ENCODE measurements at regions not wholly inside any gene's neighbourhood (a gene's known extent, or its start where the extent isn't known, plus 50 kb on each side); places are given as distances from the start of the nearest gene placed in this dataset.
"Not testable (repeated sequence)": the region's sequence is repeated elsewhere in the genome, so short reads cannot be mapped to it uniquely, and the experiment has no call there.

GRCh38 chr5:173667702-173668101 lies 51.3 kb upstream of the BOD1 start:
- DNase-seq (ENCODE audit: low read depth): no peak

DNA sequence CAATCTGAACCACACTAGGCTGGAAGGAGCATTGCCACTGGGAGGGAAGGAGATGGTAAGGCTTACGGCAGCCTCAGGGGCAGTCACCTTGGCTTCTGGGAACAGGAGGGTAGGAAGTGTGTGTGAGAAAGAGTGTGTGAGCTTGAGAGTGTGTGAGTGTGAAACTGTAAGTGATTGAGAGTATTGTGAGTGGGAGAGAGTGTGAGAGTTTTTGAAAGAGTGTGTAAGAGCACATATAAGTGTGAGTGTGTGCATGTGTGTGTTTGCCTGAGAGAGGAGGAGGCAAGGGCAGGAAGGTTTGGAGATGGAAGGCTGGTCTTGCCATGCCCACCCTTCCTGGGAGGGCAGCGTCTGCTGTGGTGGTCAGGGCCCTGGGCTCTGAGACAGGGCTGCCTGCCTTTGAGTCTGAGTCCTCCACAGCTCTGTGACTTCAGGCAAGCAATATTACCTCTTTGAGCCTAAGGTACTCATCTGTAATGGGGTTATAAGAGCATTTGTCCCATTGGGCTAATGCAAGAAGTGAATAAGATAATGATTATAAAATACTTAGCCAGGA lies 51.9 kb upstream of the BOD1 start:
- no peak for DNase-seq (ENCODE audit: low read depth)

DNA sequence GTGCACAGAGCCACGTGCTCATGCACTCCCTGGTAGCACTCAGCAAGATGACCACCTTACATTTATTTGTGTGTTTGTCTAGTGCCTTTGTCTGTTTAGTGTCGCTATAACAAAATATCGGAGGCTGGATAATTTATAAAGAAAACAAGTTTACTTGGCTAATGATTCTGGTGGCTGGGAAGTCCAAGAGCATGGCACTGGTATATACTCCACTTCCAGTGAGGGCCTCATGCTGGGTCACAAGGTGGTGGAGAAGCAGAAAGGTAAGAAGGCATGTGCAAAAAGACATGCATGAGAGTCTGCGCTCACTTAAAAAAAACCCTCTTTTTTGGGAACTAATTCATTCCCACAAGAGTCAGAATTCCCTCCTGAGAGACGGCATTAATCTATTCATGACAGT lies 52.5 kb upstream of the BOD1 start:
- no peak for DNase-seq (ENCODE audit: low read depth)

GRCh38 chr5:173669483-173669882 lies 53.0 kb upstream of the BOD1 start:
- DNase-seq (ENCODE audit: low read depth): no peak

- peak; percentile 12 for DNase-seq (ENCODE audit: low read depth)
Observed at GRCh38 chr5:173670130-173670651, 53.7 kb upstream of the BOD1 start.

- DNase-seq (ENCODE audit: low read depth): no peak
Observed at GRCh38 chr5:173670791-173671120, 54.3 kb upstream of the BOD1 start.

GRCh38 chr5:173671121-173671949 lies 54.9 kb upstream of the BOD1 start:
- DNase-seq (ENCODE audit: low read depth): no peak

DNA sequence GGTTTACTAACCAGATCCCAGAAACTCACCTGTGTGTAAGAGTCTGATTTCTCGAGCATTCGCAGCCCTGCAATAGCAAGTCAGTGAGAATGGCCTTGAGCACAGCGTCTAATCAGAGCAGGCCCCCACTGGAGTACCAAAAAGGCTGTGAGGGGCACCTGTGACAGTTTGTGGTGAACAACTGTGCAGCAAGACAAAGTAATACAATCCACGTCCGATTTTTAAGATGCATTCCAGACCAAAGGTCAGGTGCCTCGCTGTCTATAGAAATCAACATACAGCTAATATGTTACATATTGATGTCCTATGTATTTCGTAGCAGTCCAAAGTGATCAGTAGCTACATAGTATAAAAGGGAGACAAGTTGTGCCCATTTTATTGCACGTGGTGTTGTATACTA lies 55.7 kb upstream of the BOD1 start:
- no peak for DNase-seq (ENCODE audit: low read depth)

DNA sequence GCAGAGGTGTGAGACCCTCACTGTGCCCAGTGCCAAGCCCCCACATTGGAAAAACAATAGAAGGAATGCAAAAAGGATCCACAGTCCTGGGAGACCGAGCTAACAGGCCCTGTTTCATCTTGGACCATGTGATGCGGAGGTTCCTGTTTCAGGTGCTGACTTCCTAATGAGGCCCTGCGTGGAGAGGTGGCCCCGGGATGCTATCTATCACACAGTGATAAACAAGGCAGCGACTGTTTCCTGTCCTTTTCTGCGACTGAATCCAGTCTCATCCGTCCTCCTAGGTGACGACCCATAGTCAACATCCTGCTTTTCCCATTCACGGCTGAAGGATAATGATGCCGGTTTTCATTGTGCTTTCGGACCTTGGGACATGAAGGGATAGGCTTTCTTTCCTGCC lies 56.4 kb upstream of the BOD1 start:
- no peak for DNase-seq (ENCODE audit: low read depth)

- DNase-seq (ENCODE audit: low read depth): no peak
Observed at GRCh38 chr5:173673295-173674101, 57.0 kb upstream of the BOD1 start.

GRCh38 chr5:173675287-173675996 lies 59.0 kb upstream of the BOD1 start:
- DNase-seq (ENCODE audit: low read depth): no peak

GRCh38 chr5:173676375-173676774 lies 59.9 kb upstream of the BOD1 start:
- no peak for DNase-seq (ENCODE audit: low read depth)

DNA sequence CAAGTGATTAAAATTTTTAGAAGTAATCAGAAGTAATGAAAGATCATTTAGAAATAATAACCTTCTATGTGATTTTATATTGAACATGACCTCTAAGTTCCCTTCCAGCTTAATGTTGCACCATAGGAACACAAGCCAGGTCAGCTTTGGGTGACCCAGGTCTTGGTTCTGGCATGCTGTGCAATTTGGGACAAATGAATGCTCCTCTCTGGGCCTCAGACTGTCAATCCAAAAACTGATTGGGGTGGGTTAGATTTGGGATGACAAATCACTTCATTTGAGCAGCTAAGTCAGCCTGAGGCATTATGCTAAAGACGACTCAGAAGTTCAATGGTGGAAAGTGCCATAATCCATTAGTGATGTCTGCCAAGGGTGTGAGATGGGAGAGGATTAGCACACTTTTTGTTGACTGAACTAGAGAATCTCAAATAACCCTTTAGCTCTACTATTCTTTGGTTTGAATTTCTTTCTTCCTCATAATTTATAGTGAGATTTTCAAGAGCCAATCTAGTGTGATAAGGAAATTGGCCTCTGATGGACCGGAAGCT lies 60.7 kb upstream of the BOD1 start:
- DNase-seq (ENCODE audit: low read depth): no peak

DNA sequence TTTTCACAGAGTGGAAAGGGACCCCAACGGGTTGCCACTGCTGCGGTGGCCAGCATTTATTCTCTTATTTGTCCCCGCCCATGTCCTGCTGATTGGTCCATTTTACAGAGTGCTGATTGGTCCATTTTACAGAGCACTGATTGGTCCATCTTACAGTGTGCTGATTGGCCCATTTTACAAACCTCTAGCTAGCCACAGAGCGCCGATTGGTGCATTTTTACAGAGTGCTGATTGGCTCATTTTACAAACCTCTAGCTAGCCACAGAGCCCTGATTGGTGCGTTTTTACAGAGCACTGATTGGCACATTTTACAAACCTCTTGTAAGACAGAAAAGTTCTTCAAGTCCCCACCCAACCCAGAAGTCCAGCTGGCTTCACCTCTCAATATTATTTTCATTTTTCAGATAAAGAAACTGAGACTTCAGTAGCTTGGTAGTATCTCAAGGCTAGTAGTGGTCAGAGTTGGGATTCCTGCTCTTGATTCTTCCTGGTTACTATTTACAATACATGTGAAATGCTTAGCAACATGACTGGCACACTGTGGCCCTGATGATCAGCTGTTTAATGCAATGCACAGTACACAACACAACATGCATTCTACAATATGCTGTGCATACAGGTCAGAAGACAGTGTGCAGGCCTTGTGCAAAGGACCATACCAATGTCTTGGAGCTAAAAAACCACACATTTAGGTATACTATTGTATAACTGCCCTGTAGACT lies 63.6 kb upstream of the BOD1 start:
- no peak for DNase-seq (ENCODE audit: low read depth)

DNA sequence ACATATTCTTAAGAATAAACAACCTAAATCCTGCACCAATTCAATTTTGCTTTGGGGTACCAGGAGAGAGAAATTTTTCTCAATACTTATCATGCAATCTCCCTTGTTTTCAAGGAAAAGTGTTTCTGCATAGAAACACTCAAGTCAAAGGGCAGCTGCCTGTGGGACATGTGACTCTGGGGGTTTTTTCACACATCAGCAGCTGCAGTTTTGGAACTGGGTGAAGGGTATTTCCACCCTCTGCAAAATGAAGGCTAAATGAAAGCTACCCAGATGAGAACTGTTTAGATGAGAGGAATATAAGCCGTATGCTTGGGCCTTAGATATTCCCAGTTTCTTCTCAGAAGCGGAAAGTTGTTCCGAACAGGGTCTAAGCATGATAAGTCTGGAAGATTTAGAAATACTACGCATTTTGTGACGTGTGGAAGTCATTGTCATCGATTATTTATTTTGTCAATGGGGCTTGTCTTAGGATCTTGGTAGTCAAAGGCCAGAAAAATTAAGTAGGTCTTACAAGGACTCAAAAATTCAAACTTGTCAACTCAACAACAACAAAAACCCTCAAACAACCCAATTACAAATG lies 64.3 kb upstream of the BOD1 start:
- DNase-seq (ENCODE audit: low read depth): no peak

- no peak for DNase-seq (ENCODE audit: low read depth)
Observed at GRCh38 chr5:173682313-173682712, 65.9 kb upstream of the BOD1 start.

DNA sequence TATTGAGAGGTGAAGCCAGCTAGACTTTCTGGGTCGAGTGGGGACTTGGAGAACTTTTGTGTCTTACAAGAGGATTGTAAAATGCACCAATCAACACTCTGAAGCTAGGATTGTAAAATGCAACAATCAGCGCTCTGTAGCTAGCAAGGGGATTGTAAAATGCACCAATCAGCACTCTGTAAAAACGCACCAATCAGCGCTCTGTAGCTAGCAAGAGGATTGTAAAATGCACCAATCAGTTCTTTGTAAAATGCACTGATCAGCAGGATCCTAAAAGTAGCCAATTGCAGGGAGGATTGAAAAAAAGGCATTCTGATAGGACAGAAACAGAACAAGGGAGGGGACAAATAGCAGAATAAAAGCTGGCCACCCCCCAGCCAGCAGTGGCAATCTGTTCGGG lies 68.1 kb upstream of the BOD1 start:
- DNase-seq (ENCODE audit: low read depth): not testable (repeated sequence)

DNA sequence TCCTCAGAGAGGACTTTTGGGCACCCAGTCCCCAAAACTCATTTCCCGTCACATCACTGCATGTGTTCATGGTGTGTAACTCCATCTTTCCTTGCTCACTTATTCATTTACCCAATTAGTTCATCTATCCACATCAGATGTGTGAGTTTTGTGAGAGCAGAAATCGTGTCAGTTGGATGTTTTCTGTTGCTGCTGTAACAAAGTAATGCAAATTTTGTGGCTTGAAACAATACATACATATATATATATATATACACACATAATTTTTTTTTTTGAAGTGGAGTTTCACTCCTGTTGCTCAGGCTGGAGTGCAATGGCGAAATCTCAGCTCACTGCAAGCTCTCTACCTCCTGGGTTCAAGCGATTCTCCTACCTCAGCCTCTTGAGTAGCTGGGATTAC lies 70.5 kb upstream of the BOD1 start:
- DNase-seq (ENCODE audit: low read depth): no peak

GRCh38 chr5:173688703-173689102 lies 72.3 kb upstream of the BOD1 start:
- DNase-seq (ENCODE audit: low read depth): no peak

DNA sequence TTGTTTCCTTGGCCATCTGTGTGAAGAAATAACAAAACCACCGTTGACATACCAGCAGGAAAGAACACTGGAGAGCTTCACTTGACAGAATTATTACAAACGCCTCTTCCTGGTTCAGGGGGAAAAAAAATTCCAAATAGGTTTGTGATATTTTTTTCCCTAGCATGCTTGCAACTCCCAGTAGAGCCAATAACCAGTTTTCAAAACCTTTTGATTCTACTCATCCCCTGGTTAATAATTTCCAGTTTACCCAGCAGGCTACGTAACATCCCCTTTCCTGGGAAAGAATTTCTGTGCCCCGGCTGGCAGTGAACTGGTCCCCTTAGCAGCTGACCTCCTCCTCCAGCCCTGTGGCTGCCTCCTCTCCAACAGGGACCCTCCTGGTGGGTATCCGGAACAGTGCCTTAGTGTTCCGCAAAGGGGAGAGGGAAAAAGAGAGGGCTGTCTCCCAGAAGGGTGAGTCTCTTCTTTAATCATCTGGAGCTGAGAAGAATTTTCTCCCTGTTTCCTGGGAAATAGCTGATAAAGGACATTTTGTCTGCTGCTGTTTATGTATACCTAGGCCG lies 72.8 kb upstream of the BOD1 start:
- DNase-seq (ENCODE audit: low read depth): no peak

Measured in fibroblast of the conjunctiva (primary cell).